ENCODE measurements at regions not wholly inside any gene's neighbourhood (a gene's known extent, or its start where the extent isn't known, plus 50 kb on each side); places are given as distances from the start of the nearest gene placed in this dataset.
"Not testable (repeated sequence)": the region's sequence is repeated elsewhere in the genome, so short reads cannot be mapped to it uniquely, and the experiment has no call there.

DNA sequence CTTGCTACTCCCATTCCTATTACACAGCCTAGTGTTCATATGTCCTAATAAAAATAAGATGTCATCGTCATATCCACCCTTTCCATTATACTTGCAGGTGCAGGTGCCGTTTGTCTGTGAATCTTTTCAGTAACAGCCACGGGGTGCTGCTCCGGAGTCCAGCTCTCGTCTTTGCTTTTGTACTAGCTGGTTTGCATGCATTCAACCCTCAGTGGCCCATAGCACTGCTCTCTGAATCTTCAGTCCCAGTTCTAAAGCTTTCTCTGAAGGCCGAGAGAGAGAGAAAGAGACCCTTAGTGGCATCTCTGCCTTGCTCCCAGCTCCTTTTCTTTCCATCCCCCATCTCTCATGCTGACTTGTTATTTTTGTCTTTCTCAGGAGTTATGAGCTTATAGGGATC lies 468.5 kb downstream of the TMEM232 start:
- DNase-seq = no peak

GRCh38 chr5:110258460-110259216 lies 467.8 kb downstream of the TMEM232 start:
- DNase-seq = peak; percentile 89

GRCh38 chr5:110262749-110263148 lies 463.7 kb downstream of the TMEM232 start:
- DNase-seq = no peak

GRCh38 chr5:110264661-110265060 lies 461.8 kb downstream of the TMEM232 start:
- no peak for DNase-seq

DNA sequence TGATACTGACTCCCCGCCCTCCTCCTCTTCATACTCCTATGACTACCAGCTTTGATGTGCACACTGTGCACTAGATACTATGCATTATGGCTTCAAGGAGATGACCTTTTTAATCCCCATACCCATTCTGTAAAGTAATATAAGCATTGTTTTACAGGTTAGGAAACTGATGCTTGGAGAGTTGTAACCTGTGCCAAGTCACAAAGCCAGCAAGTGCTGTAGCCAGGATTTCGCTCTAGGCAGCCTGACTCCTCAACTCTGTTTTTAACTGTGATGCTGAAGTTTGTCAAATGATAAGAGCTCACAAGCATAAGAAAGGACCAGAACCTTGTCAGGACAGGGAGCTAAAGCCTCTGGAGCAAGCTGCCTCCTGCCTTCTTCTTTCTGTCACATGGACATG lies 461.3 kb downstream of the TMEM232 start:
- no peak for DNase-seq

- no peak for DNase-seq
Observed at GRCh38 chr5:110267714-110268113, 458.8 kb downstream of the TMEM232 start.

DNA sequence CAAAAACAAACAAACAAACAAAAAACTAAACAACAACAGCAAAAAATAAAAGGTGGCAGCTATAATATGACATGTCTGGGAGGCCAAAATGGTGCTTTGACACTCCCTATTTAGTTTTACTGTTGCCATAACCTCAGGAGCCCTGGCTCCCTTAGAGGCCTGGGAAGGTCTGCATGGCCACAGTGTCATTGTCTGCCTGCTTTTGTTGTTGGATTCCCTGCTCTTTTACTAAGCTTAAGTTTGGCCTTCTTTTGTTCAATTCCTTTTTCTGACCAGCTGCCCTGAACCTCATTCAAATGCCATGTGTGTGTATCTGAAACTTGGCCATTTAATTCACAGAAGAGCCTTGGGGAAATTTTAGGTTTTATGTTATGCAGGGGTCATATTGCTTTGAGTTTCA lies 458.2 kb downstream of the TMEM232 start:
- DNase-seq = no peak

- DNase-seq = no peak
Observed at GRCh38 chr5:110268985-110269384, 457.5 kb downstream of the TMEM232 start.

- DNase-seq = no peak
Observed at GRCh38 chr5:110269478-110270142, 456.9 kb downstream of the TMEM232 start.

DNA sequence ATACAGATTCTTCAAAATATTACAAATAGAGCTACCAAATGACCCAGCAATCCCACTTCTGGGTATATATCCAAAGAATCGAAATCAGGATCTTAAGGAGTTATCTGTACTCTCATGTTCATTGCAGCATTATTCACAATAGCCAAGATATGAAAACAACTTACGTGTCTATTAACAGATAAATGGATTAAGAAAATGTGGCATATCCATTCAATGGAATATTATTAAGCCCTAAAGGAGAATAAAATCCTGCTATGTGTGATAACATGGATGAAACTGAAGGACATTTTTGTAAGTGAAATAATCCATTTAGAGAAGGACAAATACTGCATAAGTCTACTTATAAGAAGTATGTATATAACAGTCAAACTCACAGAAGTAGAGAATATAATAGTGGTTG lies 450.6 kb downstream of the TMEM232 start:
- DNase-seq = no peak

GRCh38 chr5:110278449-110278848 lies 448.0 kb downstream of the TMEM232 start:
- DNase-seq = not testable (repeated sequence)

DNA sequence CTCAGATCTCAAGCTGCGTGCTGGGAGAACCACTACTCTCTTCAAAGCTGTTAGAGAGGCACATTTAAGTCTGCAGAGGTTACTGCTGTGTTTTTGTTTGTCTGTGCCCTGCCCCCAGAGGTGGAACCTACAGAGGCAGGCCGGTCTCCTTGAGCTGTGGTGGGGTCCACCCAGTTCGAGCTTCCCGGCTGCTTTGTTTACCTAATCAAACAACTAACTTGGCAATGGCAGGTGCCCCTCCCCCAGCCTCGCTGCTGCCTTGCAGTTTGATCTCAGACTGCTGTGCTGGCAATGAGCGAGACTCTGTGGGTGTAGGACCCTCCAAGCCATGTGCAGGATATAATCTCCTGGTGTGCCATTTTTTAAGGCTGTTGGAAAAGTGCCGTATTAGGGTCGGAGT lies 442.4 kb downstream of the TMEM232 start:
- not testable (repeated sequence) for DNase-seq

DNA sequence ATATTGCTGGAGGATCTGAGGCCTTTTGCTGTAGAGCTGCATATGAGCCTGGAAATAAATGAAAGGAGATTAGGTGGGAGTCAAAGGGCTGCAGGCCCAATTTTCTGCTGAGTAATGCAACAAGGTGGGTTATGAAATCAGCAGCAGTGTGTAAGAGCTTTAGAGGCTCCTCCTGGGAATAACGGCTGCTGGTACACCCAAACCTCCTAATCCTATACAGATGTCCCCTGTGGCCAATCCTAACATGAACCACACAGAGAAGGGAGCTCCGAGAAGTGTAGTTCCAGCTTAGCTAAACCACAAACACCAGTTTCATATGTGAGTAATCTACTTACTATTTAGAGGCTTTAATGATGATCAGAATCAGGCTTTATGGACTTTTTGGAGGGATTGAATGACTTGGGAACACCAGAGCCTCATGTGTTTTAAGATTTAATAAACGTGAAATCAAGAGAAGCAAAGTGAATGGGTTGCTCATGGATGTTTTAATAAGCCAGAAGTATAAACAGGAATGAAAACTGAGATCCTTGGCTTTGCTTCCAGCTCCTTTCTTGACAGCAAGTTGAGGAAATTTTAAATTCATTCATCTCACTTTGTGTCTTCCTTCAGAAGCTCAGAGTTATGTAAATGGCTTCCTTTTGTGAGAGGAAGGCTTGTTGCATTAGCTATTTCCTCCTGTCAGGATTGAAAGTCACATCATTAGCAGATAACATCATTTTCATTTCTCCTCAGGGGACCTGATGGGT lies 437.5 kb downstream of the TMEM232 start:
- no peak for DNase-seq

- no peak for DNase-seq
Observed at GRCh38 chr5:110289512-110289810, 437.0 kb downstream of the TMEM232 start.

DNA sequence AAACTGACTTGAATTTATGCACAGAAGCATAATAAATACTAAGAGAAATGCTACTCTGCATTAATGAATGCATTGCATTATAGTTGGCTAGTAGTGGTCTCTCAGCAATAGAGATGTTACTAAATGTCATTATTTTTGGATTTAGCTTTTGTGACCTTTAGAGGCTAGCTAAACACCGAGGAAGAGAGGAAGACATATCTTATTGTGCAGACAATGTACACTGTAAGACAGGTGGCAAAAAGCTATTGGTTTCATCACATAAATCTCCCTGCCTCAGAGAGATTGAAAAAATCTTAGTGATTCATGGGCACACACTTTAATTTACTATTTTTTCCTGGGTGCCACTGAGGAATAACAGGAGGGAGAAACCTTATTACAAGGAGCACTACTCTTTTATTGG lies 435.9 kb downstream of the TMEM232 start:
- no peak for DNase-seq

- DNase-seq = no peak
Observed at GRCh38 chr5:110294281-110294680, 432.2 kb downstream of the TMEM232 start.

GRCh38 chr5:110297152-110297670 lies 429.3 kb downstream of the TMEM232 start:
- DNase-seq = no peak

DNA sequence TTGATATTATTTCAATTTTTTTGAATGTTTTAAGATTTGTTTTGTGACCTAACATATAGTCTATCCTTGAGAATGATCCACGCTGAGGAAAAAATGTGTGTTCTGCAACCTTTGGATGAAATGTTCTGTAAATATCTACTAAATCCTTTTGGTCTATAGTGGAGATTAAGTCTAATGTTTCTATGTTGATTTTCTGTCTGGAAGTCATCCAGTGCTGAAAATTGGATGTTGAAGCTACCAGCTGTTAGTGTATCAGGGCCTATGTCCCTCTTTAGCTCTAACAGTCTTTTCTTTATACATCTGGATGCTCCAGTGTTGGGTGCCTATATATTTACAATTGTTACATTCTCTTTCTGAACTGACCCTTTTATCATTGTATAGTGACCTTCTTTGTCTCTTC lies 422.3 kb downstream of the TMEM232 start:
- no peak for DNase-seq

DNA sequence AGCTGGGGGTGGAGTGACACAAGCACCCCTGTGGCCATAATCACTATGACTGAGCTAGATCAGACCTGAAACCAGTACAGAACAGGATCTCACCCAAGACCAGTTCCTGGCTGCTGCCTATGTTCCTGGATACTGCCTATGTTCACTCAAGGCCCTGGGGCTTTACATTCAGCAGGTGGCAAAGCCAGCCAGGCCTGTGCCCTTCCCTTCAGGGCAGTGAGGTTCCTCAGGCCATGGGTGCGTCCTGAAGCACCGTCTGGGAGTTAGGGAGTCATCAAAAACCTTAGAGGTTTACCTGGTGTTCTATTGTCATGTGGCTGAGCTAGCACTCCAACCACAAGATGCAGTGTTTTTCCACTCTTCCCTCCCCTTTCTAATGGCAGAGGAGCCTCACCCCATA lies 419.8 kb downstream of the TMEM232 start:
- DNase-seq = no peak

DNA sequence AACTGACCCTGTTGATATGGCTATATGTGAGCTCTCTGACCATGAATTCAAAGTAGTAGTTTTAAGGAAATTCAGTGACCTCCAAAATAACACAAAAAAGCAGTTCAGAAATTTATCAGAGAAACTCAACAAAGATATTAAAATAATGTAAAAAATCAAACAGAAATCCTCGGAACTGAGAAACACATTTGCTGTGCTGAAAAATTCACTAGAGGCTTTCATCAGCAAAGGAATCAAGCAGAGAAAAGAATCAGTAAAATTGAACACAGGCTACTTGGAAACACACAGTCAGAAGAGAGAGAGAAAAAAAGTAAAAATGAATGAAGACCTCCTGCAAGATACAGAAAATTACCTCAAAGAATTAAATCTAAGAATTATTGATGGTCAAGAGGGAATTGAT lies 417.2 kb downstream of the TMEM232 start:
- no peak for DNase-seq

GRCh38 chr5:110316566-110316965 lies 409.9 kb downstream of the TMEM232 start:
- DNase-seq = not testable (repeated sequence)

- DNase-seq = no peak
Observed at GRCh38 chr5:110321117-110321516, 405.4 kb downstream of the TMEM232 start.

DNA sequence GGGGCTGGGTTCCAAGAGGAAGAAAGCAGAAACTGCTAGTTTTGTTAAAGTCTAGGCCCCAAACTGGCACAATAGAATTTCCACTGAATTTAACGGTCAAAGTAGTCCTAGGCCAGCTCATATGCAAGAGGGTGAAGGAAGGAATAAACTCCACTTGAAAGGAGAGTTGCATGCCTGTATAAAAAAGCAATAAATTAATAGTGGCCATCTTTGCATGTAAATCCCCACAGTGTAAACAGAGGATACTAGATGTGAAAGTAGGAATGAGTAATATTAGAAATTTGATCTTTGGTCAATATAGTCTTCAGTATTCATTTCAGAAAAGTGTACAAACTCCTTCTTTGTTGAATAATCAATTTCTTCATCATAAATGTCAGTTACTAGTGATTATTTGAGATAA lies 403.1 kb downstream of the TMEM232 start:
- DNase-seq = no peak

DNA sequence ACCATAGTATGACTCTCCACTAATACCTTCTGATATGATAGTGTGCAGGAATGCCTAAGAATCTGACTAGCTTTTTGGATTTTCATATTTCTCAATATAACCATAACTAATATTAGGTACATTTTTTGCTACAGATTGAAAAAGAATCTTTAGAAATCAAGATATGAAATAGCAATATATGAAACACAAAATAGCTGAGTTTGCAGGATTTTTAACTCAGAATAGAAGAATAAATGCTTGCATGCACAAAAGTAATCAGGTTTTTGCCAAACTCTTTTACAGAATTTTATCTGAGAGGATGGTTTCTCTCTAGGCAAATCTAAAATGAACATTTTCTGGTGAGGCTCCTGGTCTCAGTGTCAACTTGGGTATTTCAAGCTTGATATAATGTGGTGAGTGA lies 402.6 kb downstream of the TMEM232 start:
- DNase-seq = no peak
